ENCODE measurements at regions not wholly inside any gene's neighbourhood (a gene's known extent, or its start where the extent isn't known, plus 50 kb on each side); places are given as distances from the start of the nearest gene placed in this dataset.
"Not testable (repeated sequence)": the region's sequence is repeated elsewhere in the genome, so short reads cannot be mapped to it uniquely, and the experiment has no call there.

GRCh38 chr6:14547284-14547998, 429.9 kb downstream of the CD83 start:
- H3K4me3 ChIP-seq (ENCODE audit: low read depth, low read length) = no peak overlapping the region
- no peak for TF ChIP-seq CTCF (IDR thresholded peaks at IDR 0.05; ENCODE audit: low read depth, low read length)

- TF ChIP-seq CTCF (IDR thresholded peaks at IDR 0.05; ENCODE audit: low read depth, low read length) = no peak
- H3K4me3 ChIP-seq (ENCODE audit: low read depth, low read length) = no peak overlapping the region
Measured at GRCh38 chr6:14549304-14549770, 431.8 kb downstream of the CD83 start.

GRCh38 chr6:14549871-14550270, 432.3 kb downstream of the CD83 start:
- no peak overlapping the region for H3K4me3 ChIP-seq (ENCODE audit: low read depth, low read length)
- no peak for TF ChIP-seq CTCF (IDR thresholded peaks at IDR 0.05; ENCODE audit: low read depth, low read length)

- no peak for TF ChIP-seq CTCF (IDR thresholded peaks at IDR 0.05; ENCODE audit: low read depth, low read length)
- no peak overlapping the region for H3K4me3 ChIP-seq (ENCODE audit: low read depth, low read length)
Measured at GRCh38 chr6:14550410-14550809, 432.8 kb downstream of the CD83 start.

GRCh38 chr6:14550822-14551221, 433.2 kb downstream of the CD83 start:
- H3K4me3 ChIP-seq (ENCODE audit: low read depth, low read length) = no peak overlapping the region
- no peak for TF ChIP-seq CTCF (IDR thresholded peaks at IDR 0.05; ENCODE audit: low read depth, low read length)

- H3K4me3 ChIP-seq (ENCODE audit: low read depth, low read length) = not testable (repeated sequence)
Measured at GRCh38 chr6:14551601-14552000, 434.0 kb downstream of the CD83 start.

- no peak overlapping the region for H3K4me3 ChIP-seq (ENCODE audit: low read depth, low read length)
- TF ChIP-seq CTCF (IDR thresholded peaks at IDR 0.05; ENCODE audit: low read depth, low read length) = no peak
Measured at GRCh38 chr6:14552891-14553290, 435.3 kb downstream of the CD83 start.

- no peak for TF ChIP-seq CTCF (IDR thresholded peaks at IDR 0.05; ENCODE audit: low read depth, low read length)
- no peak overlapping the region for H3K4me3 ChIP-seq (ENCODE audit: low read depth, low read length)
Measured at GRCh38 chr6:14553515-14553914, 435.9 kb downstream of the CD83 start.

All from WI38 (cell line).